Stimulated activated memory B cell treated with anti-CD40 and anti-IgM and Interleukin-4, amounts not matched to agents 10 μg/mL and 1 μg/mL and 100 μg/mL, for 72 hours (primary cell): ENCODE measurements at regions not wholly inside any gene's neighbourhood (a gene's known extent, or its start where the extent isn't known, plus 50 kb on each side); places are given as distances from the start of the nearest gene placed in this dataset.
A peak's percentile ranks its signal among the peaks of the same experiment; 100 is the strongest.
"Not testable (repeated sequence)": the region's sequence is repeated elsewhere in the genome, so short reads cannot be mapped to it uniquely, and the experiment has no call there.

Experiments used
- ATAC-seq: fragments of 150-1000 bp; cut with Tn5 transposase; 2 replicates; pipeline ENCODE4 v1.10.0; 2021
- H3K27ac Mint-ChIP-seq: one replicate; pipeline ENCODE4 v1.8.0; 2022; ENCODE audit warnings: mild to moderate bottlenecking, mixed read lengths
- H3K27me3 Mint-ChIP-seq: one replicate; pipeline ENCODE4 v1.8.0; 2022; ENCODE audit warnings: mixed read lengths
- H3K36me3 Mint-ChIP-seq: one replicate; pipeline ENCODE4 v1.8.0; 2022; ENCODE audit warnings: mixed read lengths
- H3K4me1 Mint-ChIP-seq: one replicate; pipeline ENCODE4 v1.8.0; 2022; ENCODE audit warnings: mixed read lengths
- H3K4me3 Mint-ChIP-seq: one replicate; pipeline ENCODE4 v1.8.0; 2022; ENCODE audit warnings: mild to moderate bottlenecking, moderate library complexity, mixed read lengths
- H3K9me3 Mint-ChIP-seq: one replicate; pipeline ENCODE4 v1.8.0; 2022; ENCODE audit warnings: mixed read lengths

GRCh38 chr17:68676856-68677255 is 75.7 kb upstream of the FAM20A start:
- Mint-ChIP-seq H3K9me3 (no peaks in the 10 kb centered on the region), H3K4me1 (no peaks in the 10 kb centered on the region), H3K27me3 (peaks cover 22% of the 10 kb centered on the region), H3K4me3 (no peak overlapping the region), H3K36me3 (no peaks in the 10 kb centered on the region), H3K27ac (no peak overlapping the region)
- ATAC-seq, result no peak

- ATAC-seq, result no peak
- Mint-ChIP-seq H3K36me3 (no peaks in the 10 kb centered on the region), H3K27ac (no peak overlapping the region), H3K27me3 (peaks cover 22% of the 10 kb centered on the region), H3K4me1 (no peaks in the 10 kb centered on the region), H3K9me3 (no peaks in the 10 kb centered on the region), H3K4me3 (no peak overlapping the region)
Measured at GRCh38 chr17:68675723-68676122, 74.6 kb upstream of the FAM20A start.

- ATAC-seq, result no peak
- Mint-ChIP-seq H3K4me1 (no peaks in the 10 kb centered on the region), H3K27ac (no peak overlapping the region), H3K36me3 (no peaks in the 10 kb centered on the region), H3K27me3 (peaks cover 22% of the 10 kb centered on the region), H3K4me3 (no peak overlapping the region), H3K9me3 (no peaks in the 10 kb centered on the region)
Measured at GRCh38 chr17:68674029-68674925, 73.1 kb upstream of the FAM20A start.

- peaks cover 15% of the 10 kb centered on the region for H3K27me3 Mint-ChIP-seq
- H3K9me3 Mint-ChIP-seq, result no peaks in the 10 kb centered on the region
- no peaks in the 10 kb centered on the region for H3K4me1 Mint-ChIP-seq
- H3K27ac Mint-ChIP-seq, result no peak overlapping the region
- peak; percentile 28 for ATAC-seq
- H3K4me3 Mint-ChIP-seq, result no peak overlapping the region
- no peaks in the 10 kb centered on the region for H3K36me3 Mint-ChIP-seq
Measured at GRCh38 chr17:68670967-68671693, 70.0 kb upstream of the FAM20A start.

GRCh38 chr17:68666438-68666837 is 65.3 kb upstream of the FAM20A start:
- not testable (repeated sequence) for H3K9me3 Mint-ChIP-seq, H3K4me3 Mint-ChIP-seq, H3K4me1 Mint-ChIP-seq, ATAC-seq, H3K36me3 Mint-ChIP-seq, H3K27ac Mint-ChIP-seq
- H3K27me3 Mint-ChIP-seq, result peaks cover 32% of the 10 kb centered on the region

GRCh38 chr17:68665373-68665772 is 64.2 kb upstream of the FAM20A start:
- Mint-ChIP-seq H3K27ac (no peak overlapping the region), H3K27me3 (peaks cover 32% of the 10 kb centered on the region), H3K4me3 (no peak overlapping the region), H3K36me3 (no peaks in the 10 kb centered on the region), H3K9me3 (peaks cover 7% of the 10 kb centered on the region), H3K4me1 (no peaks in the 10 kb centered on the region)
- no peak for ATAC-seq

GRCh38 chr17:68662479-68662878 is 61.3 kb upstream of the FAM20A start:
- Mint-ChIP-seq H3K27me3 (peaks cover 58% of the 10 kb centered on the region), H3K9me3 (peaks cover 7% of the 10 kb centered on the region), H3K36me3 (no peaks in the 10 kb centered on the region)

GRCh38 chr17:68662037-68662432 is 60.9 kb upstream of the FAM20A start:
- Mint-ChIP-seq H3K27me3 (peaks cover 59% of the 10 kb centered on the region), H3K36me3 (no peaks in the 10 kb centered on the region), H3K4me1 (no peaks in the 10 kb centered on the region), H3K9me3 (peaks cover 7% of the 10 kb centered on the region), H3K4me3 (no peak overlapping the region), H3K27ac (no peak overlapping the region)
- no peak for ATAC-seq

More at GRCh38 chr17:68662479-68662878, 61.3 kb upstream of the FAM20A start:
- Mint-ChIP-seq H3K4me3 (no peak overlapping the region), H3K27ac (no peak overlapping the region), H3K4me1 (no peaks in the 10 kb centered on the region)
- no peak for ATAC-seq

- Mint-ChIP-seq H3K9me3 (peaks cover 7% of the 10 kb centered on the region), H3K4me3 (no peak overlapping the region), H3K4me1 (no peaks in the 10 kb centered on the region), H3K27me3 (peaks cover 56% of the 10 kb centered on the region), H3K36me3 (no peaks in the 10 kb centered on the region), H3K27ac (no peak overlapping the region)
- no peak for ATAC-seq
Measured at GRCh38 chr17:68661265-68662036, 60.3 kb upstream of the FAM20A start.

- peaks cover 44% of the 10 kb centered on the region for H3K27me3 Mint-ChIP-seq
Measured at GRCh38 chr17:68660302-68660701, 59.1 kb upstream of the FAM20A start.

GRCh38 chr17:68658999-68659780 is 58.0 kb upstream of the FAM20A start:
- Mint-ChIP-seq H3K27ac (no peak overlapping the region), H3K36me3 (no peaks in the 10 kb centered on the region), H3K27me3 (peaks cover 42% of the 10 kb centered on the region), H3K4me3 (no peak overlapping the region), H3K4me1 (no peaks in the 10 kb centered on the region), H3K9me3 (peaks cover 7% of the 10 kb centered on the region)
- no peak for ATAC-seq

More at GRCh38 chr17:68660302-68660701, 59.1 kb upstream of the FAM20A start:
- Mint-ChIP-seq H3K9me3 (peaks cover 7% of the 10 kb centered on the region), H3K4me3 (no peak overlapping the region), H3K36me3 (no peaks in the 10 kb centered on the region), H3K4me1 (no peaks in the 10 kb centered on the region), H3K27ac (no peak overlapping the region)
- no peak for ATAC-seq

- H3K4me3 Mint-ChIP-seq, result no peak overlapping the region
- no peak overlapping the region for H3K27ac Mint-ChIP-seq
Measured at GRCh38 chr17:68657576-68657975, 56.4 kb upstream of the FAM20A start.

GRCh38 chr17:68657166-68657565 is 56.0 kb upstream of the FAM20A start:
- ATAC-seq, result no peak
- no peaks in the 10 kb centered on the region for H3K36me3 Mint-ChIP-seq
- H3K4me1 Mint-ChIP-seq, result no peaks in the 10 kb centered on the region
- no peaks in the 10 kb centered on the region for H3K9me3 Mint-ChIP-seq
- peaks cover 26% of the 10 kb centered on the region for H3K27me3 Mint-ChIP-seq
- H3K27ac Mint-ChIP-seq, result no peak overlapping the region
- H3K4me3 Mint-ChIP-seq, result no peak overlapping the region

More at GRCh38 chr17:68657576-68657975, 56.4 kb upstream of the FAM20A start:
- Mint-ChIP-seq H3K9me3 (no peaks in the 10 kb centered on the region), H3K36me3 (no peaks in the 10 kb centered on the region), H3K27me3 (peaks cover 26% of the 10 kb centered on the region), H3K4me1 (no peaks in the 10 kb centered on the region)
- ATAC-seq, result no peak

- no peak for ATAC-seq
- H3K27ac Mint-ChIP-seq, result no peak overlapping the region
- no peaks in the 10 kb centered on the region for H3K9me3 Mint-ChIP-seq
- H3K4me3 Mint-ChIP-seq, result no peak overlapping the region
- H3K36me3 Mint-ChIP-seq, result no peaks in the 10 kb centered on the region
- peaks cover 26% of the 10 kb centered on the region for H3K27me3 Mint-ChIP-seq
- H3K4me1 Mint-ChIP-seq, result no peaks in the 10 kb centered on the region
Measured at GRCh38 chr17:68656666-68657065, 55.5 kb upstream of the FAM20A start.
